ENCODE measurements at regions not wholly inside any gene's neighbourhood (a gene's known extent, or its start where the extent isn't known, plus 50 kb on each side); places are given as distances from the start of the nearest gene placed in this dataset.

GRCh38 chr5:51544031-51544785 is 161.0 kb downstream of the ISL1 start:
- no peak for TF ChIP-seq SUZ12 (IDR thresholded peaks at IDR 0.05; ENCODE audit: extremely low read depth, insufficient read depth, insufficient read length)
- no peak for TF ChIP-seq YY1 (IDR thresholded peaks at IDR 0.05; ENCODE audit: insufficient read depth, insufficient read length)
- TF ChIP-seq ZNF274 (IDR thresholded peaks at IDR 0.05; ENCODE audit: low read depth, low read length), result no peak
